ENCODE measurements at regions not wholly inside any gene's neighbourhood (a gene's known extent, or its start where the extent isn't known, plus 50 kb on each side); places are given as distances from the start of the nearest gene placed in this dataset.

GRCh38 chr20:16107172-16107870 is 465.9 kb downstream of the KIF16B start:
- Histone ChIP-seq H3K4me2 (no peak overlapping the region), H3K9me3 (ENCODE audit: low read depth) (no peaks in the 10 kb centered on the region), H3K27ac (no peak overlapping the region), H3K36me3 (no peaks in the 10 kb centered on the region), H3K4me1 (peaks cover 18% of the 10 kb centered on the region), H4K20me1 (ENCODE audit: low read depth) (no peaks in the 10 kb centered on the region), H3K4me3 (no peak overlapping the region), H3F3A (ENCODE audit: low read depth) (peaks cover 5% of the 10 kb centered on the region), H3K79me2 (ENCODE audit: low read depth) (no peaks in the 10 kb centered on the region), H3K27me3 (no peaks in the 10 kb centered on the region), H3K9ac (no peak overlapping the region), H2AFZ (replicated peaks) (no peak overlapping the region)
- Mint-ChIP-seq H3K36me3 (no peaks in the 10 kb centered on the region), H3K27ac (no peak overlapping the region), H3K4me1 (peaks cover 21% of the 10 kb centered on the region), H3K27me3 (ENCODE audit: insufficient read depth, low read depth) (peaks cover 8% of the 10 kb centered on the region), H3K4me3 (no peak overlapping the region), H3K9me3 (peaks cover 5% of the 10 kb centered on the region)
- peak; percentile 24 for DNase-seq (ENCODE audit: low spot score)
- TF ChIP-seq EZH2 (IDR thresholded peaks at IDR 0.05) (no peak), CTCF (IDR thresholded peaks at IDR 0.05) (no peak), EZH2phosphoT487 (IDR thresholded peaks at IDR 0.05) (no peak)

- Histone ChIP-seq H3K36me3 (no peaks in the 10 kb centered on the region), H3K4me3 (no peak overlapping the region), H3F3A (ENCODE audit: low read depth) (peaks cover 5% of the 10 kb centered on the region), H3K27ac (no peak overlapping the region), H4K20me1 (ENCODE audit: low read depth) (no peaks in the 10 kb centered on the region), H3K27me3 (no peaks in the 10 kb centered on the region), H3K9ac (no peak overlapping the region), H3K4me1 (peaks cover 11% of the 10 kb centered on the region), H3K4me2 (no peak overlapping the region), H3K79me2 (ENCODE audit: low read depth) (no peaks in the 10 kb centered on the region), H3K9me3 (ENCODE audit: low read depth) (no peaks in the 10 kb centered on the region), H2AFZ (replicated peaks) (no peak overlapping the region)
- no peak for TF ChIP-seq EZH2phosphoT487 (IDR thresholded peaks at IDR 0.05)
- TF ChIP-seq EZH2 (IDR thresholded peaks at IDR 0.05): no peak
- no peak for TF ChIP-seq CTCF (IDR thresholded peaks at IDR 0.05)
- no peak overlapping the region for H3K27ac Mint-ChIP-seq
- H3K4me3 Mint-ChIP-seq: no peak overlapping the region
- H3K27me3 Mint-ChIP-seq (ENCODE audit: insufficient read depth, low read depth): peaks cover 8% of the 10 kb centered on the region
- DNase-seq (ENCODE audit: low spot score): no peak
- H3K36me3 Mint-ChIP-seq: no peaks in the 10 kb centered on the region
- peaks cover 18% of the 10 kb centered on the region for H3K4me1 Mint-ChIP-seq
- peaks cover 5% of the 10 kb centered on the region for H3K9me3 Mint-ChIP-seq
Measured at GRCh38 chr20:16106191-16106849, 466.9 kb downstream of the KIF16B start.

- H3K36me3 ChIP-seq: no peaks in the 10 kb centered on the region
- H3K9ac ChIP-seq: no peak overlapping the region
- H3K27me3 ChIP-seq: no peaks in the 10 kb centered on the region
- no peak overlapping the region for H3K4me3 ChIP-seq
- no peaks in the 10 kb centered on the region for H3K79me2 ChIP-seq (ENCODE audit: low read depth)
- H3K27me3 Mint-ChIP-seq (ENCODE audit: insufficient read depth, low read depth): peaks cover 6% of the 10 kb centered on the region
- no peaks in the 10 kb centered on the region for H3K36me3 Mint-ChIP-seq
- no peak overlapping the region for H3K27ac Mint-ChIP-seq
- H3K4me1 Mint-ChIP-seq: peaks cover 13% of the 10 kb centered on the region
- peaks cover 10% of the 10 kb centered on the region for H3K4me1 ChIP-seq
- no peak overlapping the region for H2AFZ ChIP-seq (replicated peaks)
- DNase-seq (ENCODE audit: low spot score): no peak
- no peaks in the 10 kb centered on the region for H4K20me1 ChIP-seq (ENCODE audit: low read depth)
- no peak overlapping the region for H3K4me2 ChIP-seq
- H3K27ac ChIP-seq: no peak overlapping the region
- H3K9me3 Mint-ChIP-seq: peaks cover 3% of the 10 kb centered on the region
- TF ChIP-seq EZH2phosphoT487 (IDR thresholded peaks at IDR 0.05) (no peak), EZH2 (IDR thresholded peaks at IDR 0.05) (no peak), CTCF (IDR thresholded peaks at IDR 0.05) (no peak)
- H3K4me3 Mint-ChIP-seq: no peak overlapping the region
- H3K9me3 ChIP-seq (ENCODE audit: low read depth): no peaks in the 10 kb centered on the region
- H3F3A ChIP-seq (ENCODE audit: low read depth): peaks cover 5% of the 10 kb centered on the region
Measured at GRCh38 chr20:16104783-16105182, 468.5 kb downstream of the KIF16B start.

Measured in neural progenitor cell (in vitro differentiated cells).